GM12878 (cell line): ENCODE measurements at regions not wholly inside any gene's neighbourhood (a gene's known extent, or its start where the extent isn't known, plus 50 kb on each side); places are given as distances from the start of the nearest gene placed in this dataset.

Source experiments
- EED ChIP-seq: sonication (generic); IDR thresholded peaks from 2 replicates; pipeline ENCODE4 v1.6.1; 2016; ENCODE audit warnings: antibody characterized with exemption, low read depth
- ETV6 ChIP-seq, 2 experiments: fragments of 450-650 bp in 1 of 2; IDR thresholded peaks in 1 of 2; conservative IDR thresholded peaks in 1 of 2; 2 replicates each; pipeline ENCODE4 v1.6.1; 2014; ENCODE audit warnings: antibody characterized with exemption in 1 of 2, borderline replicate concordance in 1 of 2, low read depth in 1 of 2, mild to moderate bottlenecking in 1 of 2, moderate library complexity in 1 of 2
- FOXM1 ChIP-seq: IDR thresholded peaks from 2 replicates; pipeline ENCODE4 v1.6.1; 2012; ENCODE audit warnings: low read depth, mild to moderate bottlenecking, inconsistent platforms, low read length, moderate library complexity
- HDAC6 ChIP-seq: fragments of 200-600 bp; sonication (generic); IDR thresholded peaks from one replicate; pipeline ENCODE4 v1.8.0; 2017; ENCODE audit warnings: antibody characterized with exemption; ENCODE audit not compliant: unreplicated experiment
- IKZF1 ChIP-seq: fragments of 450-650 bp; conservative IDR thresholded peaks from 2 replicates; pipeline ENCODE4 v1.6.1; 2017; ENCODE audit warnings: antibody characterized with exemption, mild to moderate bottlenecking
- JUNB ChIP-seq: IDR thresholded peaks from 2 replicates; pipeline ENCODE4 v1.6.1; 2016; ENCODE audit warnings: antibody characterized with exemption, mild to moderate bottlenecking
- KDM1A ChIP-seq: fragments of 200-600 bp; sonication (generic); IDR thresholded peaks from 2 replicates; pipeline ENCODE4 v1.6.1; 2016; ENCODE audit warnings: borderline replicate concordance
- MEF2B ChIP-seq: fragments of 450-650 bp; IDR thresholded peaks from 2 replicates; pipeline ENCODE4 v1.6.1; 2018; ENCODE audit warnings: mild to moderate bottlenecking, moderate library complexity; ENCODE audit not compliant: partially characterized antibody, poor library complexity, severe bottlenecking
- MXI1 ChIP-seq: fragments of 150-350 bp; IDR thresholded peaks from 2 replicates; pipeline ENCODE4 v1.6.1; 2011; ENCODE audit warnings: low read depth, mild to moderate bottlenecking, inconsistent platforms, low read length, improper control_type of control experiment
- MYB ChIP-seq: fragments of 150-350 bp; IDR thresholded peaks from 2 replicates; pipeline ENCODE4 v1.6.1; 2014; ENCODE audit warnings: mild to moderate bottlenecking, low read depth, low read length, borderline replicate concordance
- NR2C1 ChIP-seq: fragments of 450-650 bp; IDR thresholded peaks from 2 replicates; pipeline ENCODE4 v1.6.1; 2017; ENCODE audit warnings: antibody characterized with exemption, mild to moderate bottlenecking, moderate library complexity
- RBBP5 ChIP-seq: fragments of 200-600 bp; sonication (generic); conservative IDR thresholded peaks from 2 replicates; pipeline ENCODE4 v1.6.1; 2016
- RELA ChIP-seq: fragments of 450-650 bp; IDR thresholded peaks from 2 replicates; pipeline ENCODE4 v1.8.0; 2014; ENCODE audit warnings: borderline replicate concordance; ENCODE audit not compliant: partially characterized antibody
- SRF ChIP-seq, 2 experiments: IDR thresholded peaks; 2 replicates each; pipeline ENCODE4 v1.6.1; 2011; ENCODE audit warnings: low read depth in 2 of 2, low read length in 2 of 2, mild to moderate bottlenecking in 1 of 2, moderate library complexity in 1 of 2
- TCF12 ChIP-seq: IDR thresholded peaks from 2 replicates; pipeline ENCODE4 v1.6.1; 2011; ENCODE audit warnings: low read depth, mild to moderate bottlenecking, low read length
- TF ChIP-seq, protein P1 (sequence below): fragments of 450-650 bp; IDR thresholded peaks from 2 replicates; pipeline ENCODE4 v1.6.1; 2017; ENCODE audit warnings: mild to moderate bottlenecking, moderate library complexity
- TF ChIP-seq, protein P2 (sequence below): IDR thresholded peaks from 2 replicates; pipeline ENCODE4 v1.6.1; 2012; ENCODE audit warnings: improper control_type of control experiment, low read depth, low read length; ENCODE audit not compliant: insufficient replicate concordance
- TF ChIP-seq, protein P3 (sequence below): IDR thresholded peaks from 2 replicates; pipeline ENCODE4 v1.6.1; 2012; ENCODE audit warnings: low read length, inconsistent platforms
- TF ChIP-seq, protein P4 (sequence below): IDR thresholded peaks from 2 replicates; pipeline ENCODE4 v1.6.1; 2011; ENCODE audit warnings: borderline replicate concordance, low read depth, mild to moderate bottlenecking, moderate library complexity, low read length; ENCODE audit not compliant: insufficient read depth, poor library complexity, severe bottlenecking

DNA sequence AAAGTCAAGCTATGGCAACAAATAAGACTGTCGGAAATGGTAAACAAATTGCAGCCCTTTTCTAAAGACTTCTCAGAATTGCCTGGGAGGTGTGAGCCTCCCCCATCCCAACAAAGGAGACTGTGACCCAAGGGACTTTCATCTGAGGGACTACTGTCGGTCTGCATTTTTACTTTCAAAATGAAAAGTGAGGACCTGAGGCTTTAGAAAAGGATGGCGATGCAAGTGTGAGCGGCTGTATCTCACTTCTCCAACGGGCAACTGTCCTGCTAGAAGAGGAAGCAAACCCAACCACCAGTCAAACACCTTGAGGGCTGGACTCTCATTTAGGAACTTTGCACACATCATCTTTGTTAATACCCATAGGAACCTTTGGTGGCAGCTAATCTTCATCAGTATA is 62.6 kb upstream of the CLNK start (continued):
- TF ChIP-seq ETV6 (conservative IDR thresholded peaks at IDR 0.05 in 1 of 2, IDR thresholded peaks at IDR 0.05 in 1 of 2; ENCODE audit: borderline replicate concordance in 1 of 2, low read depth in 1 of 2) (no peak), FOXM1 (0 out of 2 replicates have a peak, but pooled peaks have one; percentile 32), MXI1 (0 out of 2 replicates have a peak, but pooled peaks have one; percentile 26), RELA (peak; percentile 19), HDAC6 (no peak), MYB (peak; percentile 58; the same call in 1 of the 2 replicates), SRF (IDR thresholded peaks at IDR 0.05; ENCODE audit: low read depth in 2 of 2, low read length in 2 of 2) (no peak), KDM1A (no peak), JUNB (peak; percentile 21; the same call in 1 of the 2 replicates), NR2C1 (no peak), IKZF1 (peak; percentile 87), TCF12 (0 out of 2 replicates have a peak, but pooled peaks have one; percentile 47), EED (no peak; the same call in 1 of the 2 replicates), RBBP5 (no peak), MEF2B (peak; percentile 93)
- TF ChIP-seq, protein P1, sequence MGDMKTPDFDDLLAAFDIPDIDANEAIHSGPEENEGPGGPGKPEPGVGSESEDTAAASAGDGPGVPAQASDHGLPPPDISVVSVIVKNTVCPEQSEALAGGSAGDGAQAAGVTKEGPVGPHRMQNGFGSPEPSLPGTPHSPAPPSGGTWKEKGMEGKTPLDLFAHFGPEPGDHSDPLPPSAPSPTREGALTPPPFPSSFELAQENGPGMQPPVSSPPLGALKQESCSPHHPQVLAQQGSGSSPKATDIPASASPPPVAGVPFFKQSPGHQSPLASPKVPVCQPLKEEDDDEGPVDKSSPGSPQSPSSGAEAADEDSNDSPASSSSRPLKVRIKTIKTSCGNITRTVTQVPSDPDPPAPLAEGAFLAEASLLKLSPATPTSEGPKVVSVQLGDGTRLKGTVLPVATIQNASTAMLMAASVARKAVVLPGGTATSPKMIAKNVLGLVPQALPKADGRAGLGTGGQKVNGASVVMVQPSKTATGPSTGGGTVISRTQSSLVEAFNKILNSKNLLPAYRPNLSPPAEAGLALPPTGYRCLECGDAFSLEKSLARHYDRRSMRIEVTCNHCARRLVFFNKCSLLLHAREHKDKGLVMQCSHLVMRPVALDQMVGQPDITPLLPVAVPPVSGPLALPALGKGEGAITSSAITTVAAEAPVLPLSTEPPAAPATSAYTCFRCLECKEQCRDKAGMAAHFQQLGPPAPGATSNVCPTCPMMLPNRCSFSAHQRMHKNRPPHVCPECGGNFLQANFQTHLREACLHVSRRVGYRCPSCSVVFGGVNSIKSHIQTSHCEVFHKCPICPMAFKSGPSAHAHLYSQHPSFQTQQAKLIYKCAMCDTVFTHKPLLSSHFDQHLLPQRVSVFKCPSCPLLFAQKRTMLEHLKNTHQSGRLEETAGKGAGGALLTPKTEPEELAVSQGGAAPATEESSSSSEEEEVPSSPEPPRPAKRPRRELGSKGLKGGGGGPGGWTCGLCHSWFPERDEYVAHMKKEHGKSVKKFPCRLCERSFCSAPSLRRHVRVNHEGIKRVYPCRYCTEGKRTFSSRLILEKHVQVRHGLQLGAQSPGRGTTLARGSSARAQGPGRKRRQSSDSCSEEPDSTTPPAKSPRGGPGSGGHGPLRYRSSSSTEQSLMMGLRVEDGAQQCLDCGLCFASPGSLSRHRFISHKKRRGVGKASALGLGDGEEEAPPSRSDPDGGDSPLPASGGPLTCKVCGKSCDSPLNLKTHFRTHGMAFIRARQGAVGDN, result peak; percentile 80
- TF ChIP-seq, protein P2, sequence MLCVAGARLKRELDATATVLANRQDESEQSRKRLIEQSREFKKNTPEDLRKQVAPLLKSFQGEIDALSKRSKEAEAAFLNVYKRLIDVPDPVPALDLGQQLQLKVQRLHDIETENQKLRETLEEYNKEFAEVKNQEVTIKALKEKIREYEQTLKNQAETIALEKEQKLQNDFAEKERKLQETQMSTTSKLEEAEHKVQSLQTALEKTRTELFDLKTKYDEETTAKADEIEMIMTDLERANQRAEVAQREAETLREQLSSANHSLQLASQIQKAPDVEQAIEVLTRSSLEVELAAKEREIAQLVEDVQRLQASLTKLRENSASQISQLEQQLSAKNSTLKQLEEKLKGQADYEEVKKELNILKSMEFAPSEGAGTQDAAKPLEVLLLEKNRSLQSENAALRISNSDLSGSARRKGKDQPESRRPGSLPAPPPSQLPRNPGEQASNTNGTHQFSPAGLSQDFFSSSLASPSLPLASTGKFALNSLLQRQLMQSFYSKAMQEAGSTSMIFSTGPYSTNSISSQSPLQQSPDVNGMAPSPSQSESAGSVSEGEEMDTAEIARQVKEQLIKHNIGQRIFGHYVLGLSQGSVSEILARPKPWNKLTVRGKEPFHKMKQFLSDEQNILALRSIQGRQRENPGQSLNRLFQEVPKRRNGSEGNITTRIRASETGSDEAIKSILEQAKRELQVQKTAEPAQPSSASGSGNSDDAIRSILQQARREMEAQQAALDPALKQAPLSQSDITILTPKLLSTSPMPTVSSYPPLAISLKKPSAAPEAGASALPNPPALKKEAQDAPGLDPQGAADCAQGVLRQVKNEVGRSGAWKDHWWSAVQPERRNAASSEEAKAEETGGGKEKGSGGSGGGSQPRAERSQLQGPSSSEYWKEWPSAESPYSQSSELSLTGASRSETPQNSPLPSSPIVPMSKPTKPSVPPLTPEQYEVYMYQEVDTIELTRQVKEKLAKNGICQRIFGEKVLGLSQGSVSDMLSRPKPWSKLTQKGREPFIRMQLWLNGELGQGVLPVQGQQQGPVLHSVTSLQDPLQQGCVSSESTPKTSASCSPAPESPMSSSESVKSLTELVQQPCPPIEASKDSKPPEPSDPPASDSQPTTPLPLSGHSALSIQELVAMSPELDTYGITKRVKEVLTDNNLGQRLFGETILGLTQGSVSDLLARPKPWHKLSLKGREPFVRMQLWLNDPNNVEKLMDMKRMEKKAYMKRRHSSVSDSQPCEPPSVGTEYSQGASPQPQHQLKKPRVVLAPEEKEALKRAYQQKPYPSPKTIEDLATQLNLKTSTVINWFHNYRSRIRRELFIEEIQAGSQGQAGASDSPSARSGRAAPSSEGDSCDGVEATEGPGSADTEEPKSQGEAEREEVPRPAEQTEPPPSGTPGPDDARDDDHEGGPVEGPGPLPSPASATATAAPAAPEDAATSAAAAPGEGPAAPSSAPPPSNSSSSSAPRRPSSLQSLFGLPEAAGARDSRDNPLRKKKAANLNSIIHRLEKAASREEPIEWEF, result peak; percentile 56
- TF ChIP-seq, protein P3, sequence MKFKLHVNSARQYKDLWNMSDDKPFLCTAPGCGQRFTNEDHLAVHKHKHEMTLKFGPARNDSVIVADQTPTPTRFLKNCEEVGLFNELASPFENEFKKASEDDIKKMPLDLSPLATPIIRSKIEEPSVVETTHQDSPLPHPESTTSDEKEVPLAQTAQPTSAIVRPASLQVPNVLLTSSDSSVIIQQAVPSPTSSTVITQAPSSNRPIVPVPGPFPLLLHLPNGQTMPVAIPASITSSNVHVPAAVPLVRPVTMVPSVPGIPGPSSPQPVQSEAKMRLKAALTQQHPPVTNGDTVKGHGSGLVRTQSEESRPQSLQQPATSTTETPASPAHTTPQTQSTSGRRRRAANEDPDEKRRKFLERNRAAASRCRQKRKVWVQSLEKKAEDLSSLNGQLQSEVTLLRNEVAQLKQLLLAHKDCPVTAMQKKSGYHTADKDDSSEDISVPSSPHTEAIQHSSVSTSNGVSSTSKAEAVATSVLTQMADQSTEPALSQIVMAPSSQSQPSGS, result peak; percentile 68
- TF ChIP-seq, protein P4, sequence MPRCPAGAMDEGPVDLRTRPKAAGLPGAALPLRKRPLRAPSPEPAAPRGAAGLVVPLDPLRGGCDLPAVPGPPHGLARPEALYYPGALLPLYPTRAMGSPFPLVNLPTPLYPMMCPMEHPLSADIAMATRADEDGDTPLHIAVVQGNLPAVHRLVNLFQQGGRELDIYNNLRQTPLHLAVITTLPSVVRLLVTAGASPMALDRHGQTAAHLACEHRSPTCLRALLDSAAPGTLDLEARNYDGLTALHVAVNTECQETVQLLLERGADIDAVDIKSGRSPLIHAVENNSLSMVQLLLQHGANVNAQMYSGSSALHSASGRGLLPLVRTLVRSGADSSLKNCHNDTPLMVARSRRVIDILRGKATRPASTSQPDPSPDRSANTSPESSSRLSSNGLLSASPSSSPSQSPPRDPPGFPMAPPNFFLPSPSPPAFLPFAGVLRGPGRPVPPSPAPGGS, result peak; percentile 25
